CD4-positive, alpha-beta T cell treated with Interleukin-4 for 1 hour (primary cell): ENCODE measurements at regions not wholly inside any gene's neighbourhood (a gene's known extent, or its start where the extent isn't known, plus 50 kb on each side); places are given as distances from the start of the nearest gene placed in this dataset.
"Not testable (repeated sequence)": the region's sequence is repeated elsewhere in the genome, so short reads cannot be mapped to it uniquely, and the experiment has no call there.

Experiments
- DNase-seq, 2 donors: peaks; one replicate each; pipeline ENCODE4 v3.0.0-alpha.2; 2020 to 2022

DNA sequence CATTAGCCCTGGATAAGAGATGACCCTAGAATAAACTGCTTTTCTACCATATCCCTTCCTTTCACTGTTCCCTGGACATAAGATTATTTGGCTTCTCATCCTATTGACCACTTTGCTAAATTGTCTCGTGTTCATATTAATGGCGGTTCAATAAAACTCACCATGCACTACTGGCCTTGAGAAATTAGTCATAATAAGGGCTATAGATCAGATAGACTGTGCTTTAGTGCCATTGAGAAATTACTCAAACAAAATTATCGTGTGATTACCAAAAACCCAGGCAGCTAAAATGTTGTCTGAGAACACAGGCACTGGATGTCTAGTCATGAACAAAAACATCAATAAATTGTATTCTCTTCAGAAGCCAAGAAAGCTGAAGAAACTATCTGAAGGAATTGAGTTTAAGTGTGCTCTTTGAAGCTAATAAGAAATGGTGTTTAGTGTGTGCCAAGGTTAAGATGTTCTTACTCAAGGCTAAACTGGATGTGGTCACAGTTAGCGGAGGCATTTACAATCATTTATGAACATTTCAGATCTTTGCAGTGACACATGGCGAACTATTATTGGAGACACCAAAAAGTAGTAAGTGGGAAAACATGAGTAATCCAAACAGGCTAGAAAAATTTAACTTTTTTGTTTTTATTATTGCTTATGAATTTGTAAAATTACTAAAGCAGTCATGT lies 460.4 kb upstream of the RORB start:
- DNase-seq, result no peak

DNA sequence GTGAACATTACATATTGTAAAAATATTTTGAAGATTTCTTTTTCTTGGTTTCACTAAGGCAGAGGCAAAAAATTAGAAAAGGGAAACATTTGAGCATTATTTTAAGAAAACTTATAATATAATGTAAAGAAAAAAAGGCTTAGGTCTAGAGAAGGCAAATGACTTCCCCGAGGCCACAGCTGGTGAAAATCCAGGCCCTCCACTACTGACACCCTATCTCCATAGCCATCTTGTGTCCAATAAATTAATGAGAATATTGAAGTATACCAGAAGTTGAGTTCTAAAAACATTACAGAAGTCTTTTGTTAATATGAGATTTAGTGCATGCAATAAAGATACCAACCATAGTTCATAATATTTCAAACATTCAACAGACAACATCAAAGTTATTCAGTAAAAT lies 459.9 kb upstream of the RORB start:
- no peak for DNase-seq

DNA sequence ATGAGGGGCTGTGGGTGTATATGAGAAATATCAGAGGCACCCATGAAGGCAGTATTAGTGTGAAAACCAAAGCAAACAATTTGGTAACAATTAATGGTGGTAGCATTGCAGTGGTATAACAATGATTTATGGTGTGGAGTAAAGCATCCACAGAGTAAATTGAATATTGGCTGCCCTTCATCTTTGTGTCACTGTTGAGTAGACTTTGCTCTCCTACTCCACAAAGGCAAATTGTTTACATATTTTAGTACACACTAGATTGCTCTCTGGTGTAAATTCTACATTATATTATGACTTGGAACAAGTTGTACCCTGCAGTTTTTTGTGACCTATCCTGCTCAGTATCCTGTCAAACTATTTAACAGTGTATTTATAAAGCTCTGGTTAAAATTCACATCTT lies 455.5 kb upstream of the RORB start:
- no peak for DNase-seq

DNA sequence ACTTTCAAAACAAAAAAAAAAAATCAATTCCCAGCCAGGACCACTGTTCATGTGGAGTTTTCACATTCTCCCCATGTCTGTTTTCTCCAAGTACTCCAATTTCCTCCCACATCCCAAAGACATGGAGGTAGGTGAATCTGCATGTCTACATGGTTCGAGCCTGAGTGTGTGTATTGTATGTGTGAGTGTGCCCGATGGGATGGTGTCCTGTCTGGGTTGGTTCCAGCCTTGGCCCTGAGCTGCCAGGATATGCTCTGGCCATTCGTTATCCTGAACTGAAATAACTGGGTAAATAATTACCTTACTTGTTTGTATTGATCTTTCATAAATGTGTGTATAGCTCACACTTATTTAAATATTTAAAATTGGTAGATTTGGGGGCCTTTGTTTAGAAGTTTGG lies 452.3 kb upstream of the RORB start:
- DNase-seq, result no peak

DNA sequence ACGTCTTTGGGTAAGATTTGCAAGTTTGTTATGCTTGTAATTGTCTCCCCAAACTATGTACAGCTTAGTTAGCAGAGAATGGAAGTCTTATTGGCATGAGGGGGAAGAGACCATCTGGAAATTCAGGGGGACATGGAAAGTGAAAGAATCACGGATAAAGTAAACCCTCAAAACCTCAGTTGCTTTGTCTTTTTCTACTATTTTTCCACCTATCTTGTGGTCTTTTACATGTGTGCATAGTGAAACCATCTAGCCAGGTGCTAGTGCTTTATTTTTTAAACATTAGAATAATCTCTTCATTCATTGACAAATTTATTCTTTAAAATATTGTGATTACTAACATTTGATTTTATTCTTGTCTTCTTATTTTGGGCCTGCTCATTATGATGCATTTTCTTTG lies 441.1 kb upstream of the RORB start:
- no peak for DNase-seq

DNA sequence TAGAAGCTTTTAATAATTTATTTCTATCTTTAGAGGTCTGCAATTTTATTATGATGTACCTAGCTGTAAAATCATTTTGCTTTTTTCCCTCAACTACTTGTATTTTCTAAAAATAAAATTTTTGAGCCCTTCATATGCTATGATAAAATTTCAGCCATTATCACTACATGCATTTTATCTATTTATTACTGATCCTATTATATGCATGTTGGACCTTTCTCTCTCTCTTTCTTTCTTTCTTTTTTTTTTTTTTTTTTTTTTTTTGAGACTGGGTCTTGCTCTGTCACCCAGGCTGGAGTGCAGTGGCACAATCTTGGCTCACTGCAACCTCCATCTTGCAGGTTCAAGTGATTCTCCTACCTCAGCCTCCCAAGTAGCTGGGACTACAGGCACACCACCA lies 440.1 kb upstream of the RORB start:
- not testable (repeated sequence) for DNase-seq

DNA sequence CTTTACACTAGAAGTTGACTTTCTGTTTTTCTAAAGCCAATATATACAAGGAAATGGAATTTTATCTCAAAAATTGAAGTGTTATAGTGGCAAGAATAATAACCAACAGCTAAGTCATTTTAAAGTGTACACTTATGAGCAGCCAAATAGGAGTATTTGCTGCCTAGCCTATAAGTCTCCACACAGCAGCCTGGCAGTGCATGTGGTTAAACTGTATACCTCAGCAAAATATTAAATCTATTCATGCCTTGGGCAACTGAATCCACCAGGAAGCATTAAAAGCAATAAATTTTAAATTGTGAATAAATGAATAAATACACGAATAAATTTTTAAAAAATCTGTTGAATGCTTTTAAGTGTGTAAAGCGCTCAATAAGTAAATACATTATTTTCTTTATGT lies 432.4 kb upstream of the RORB start:
- DNase-seq, result no peak

DNA sequence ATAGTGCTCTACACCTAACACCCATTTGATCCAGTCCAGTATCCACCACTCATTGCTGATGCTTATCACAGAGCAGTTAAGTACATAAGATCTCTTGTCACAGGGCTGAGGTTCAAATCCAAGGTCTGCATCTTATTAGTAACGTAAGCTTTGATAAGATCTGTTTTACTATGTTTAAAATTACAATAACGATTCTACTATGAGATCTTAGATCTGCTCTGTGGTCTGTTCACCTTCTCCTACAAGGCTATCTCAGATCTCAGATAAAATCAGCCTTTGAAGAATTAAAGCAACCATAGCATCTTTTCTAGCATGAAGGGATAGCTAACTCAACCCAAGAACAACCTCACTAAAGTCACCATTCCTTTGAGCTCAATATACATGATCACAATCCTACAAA lies 431.0 kb upstream of the RORB start:
- no peak for DNase-seq

DNA sequence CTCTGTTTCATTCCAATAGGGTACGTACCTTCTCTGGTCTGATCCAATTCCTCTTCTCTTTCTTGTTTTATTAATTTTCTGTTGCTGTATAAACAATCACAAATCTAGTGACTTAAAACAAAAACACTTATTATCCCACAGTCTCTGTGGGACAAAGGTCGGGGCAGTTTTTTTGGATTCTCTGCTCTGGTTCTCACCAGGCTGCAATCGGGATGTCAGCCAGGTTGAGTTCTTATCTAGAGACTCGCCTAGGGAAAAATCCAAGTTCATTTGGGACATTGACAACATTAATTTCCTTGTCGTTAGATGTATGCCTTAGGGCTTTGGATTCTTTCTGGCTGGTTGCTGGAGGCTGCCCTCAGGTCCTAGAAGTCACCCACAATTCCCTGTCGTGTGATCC lies 430.5 kb upstream of the RORB start:
- no peak for DNase-seq

DNA sequence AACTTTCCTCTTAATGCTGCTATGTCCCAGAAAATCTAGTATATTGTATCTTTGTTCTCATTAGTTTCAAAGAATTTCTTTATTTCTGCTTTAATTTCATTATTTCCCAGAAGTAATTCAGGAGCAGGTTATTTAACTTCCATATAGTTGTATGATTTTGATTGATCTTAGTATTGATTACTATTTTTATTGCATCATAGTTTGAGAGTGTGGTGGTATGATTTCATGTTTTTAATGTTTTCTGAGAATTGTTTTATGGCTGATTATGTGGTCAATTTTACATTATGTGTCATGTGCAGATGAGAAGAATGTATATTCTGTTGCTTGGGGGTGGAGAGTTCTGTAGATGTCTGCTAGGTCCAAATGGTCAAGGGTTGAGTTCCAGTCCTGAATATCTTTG lies 425.6 kb upstream of the RORB start:
- DNase-seq, result no peak

DNA sequence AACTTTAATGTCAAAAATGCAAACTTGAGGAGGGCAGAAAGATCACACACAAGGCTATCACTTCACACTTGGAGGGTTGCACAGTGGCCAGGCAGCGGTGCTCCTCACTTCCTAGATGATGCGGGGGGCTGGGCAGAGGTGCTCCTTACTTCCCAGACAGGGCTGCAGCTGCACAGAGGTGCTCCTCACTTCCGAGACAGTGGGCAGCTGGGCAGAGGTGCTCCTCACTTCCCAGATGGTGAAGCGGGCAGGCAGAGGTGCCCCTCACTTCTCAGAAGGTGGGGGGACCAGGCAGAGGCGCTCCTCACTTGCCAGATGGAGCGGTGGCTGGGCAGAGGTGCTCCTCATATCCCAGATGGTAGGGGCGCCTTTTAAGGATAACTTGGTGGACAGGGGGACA lies 423.2 kb upstream of the RORB start:
- DNase-seq, result no peak

DNA sequence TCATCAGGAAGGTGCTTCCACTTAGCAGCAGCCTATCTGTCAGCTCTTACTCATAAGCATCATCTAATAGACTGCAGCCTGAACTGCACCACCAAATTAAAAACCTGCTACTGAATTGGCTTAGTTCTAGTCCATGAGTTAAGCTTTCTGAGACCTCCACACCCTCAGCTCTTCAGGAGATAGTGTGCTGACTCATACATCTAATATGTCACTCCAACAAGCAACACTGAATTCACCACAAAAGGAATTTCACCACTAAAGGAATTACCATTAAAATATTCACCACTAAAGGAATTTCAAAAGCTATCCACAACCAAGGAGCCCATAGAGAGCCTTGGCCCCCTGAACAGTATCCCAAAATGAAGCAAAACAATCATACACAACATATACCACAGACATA lies 418.5 kb upstream of the RORB start:
- DNase-seq, result no peak

DNA sequence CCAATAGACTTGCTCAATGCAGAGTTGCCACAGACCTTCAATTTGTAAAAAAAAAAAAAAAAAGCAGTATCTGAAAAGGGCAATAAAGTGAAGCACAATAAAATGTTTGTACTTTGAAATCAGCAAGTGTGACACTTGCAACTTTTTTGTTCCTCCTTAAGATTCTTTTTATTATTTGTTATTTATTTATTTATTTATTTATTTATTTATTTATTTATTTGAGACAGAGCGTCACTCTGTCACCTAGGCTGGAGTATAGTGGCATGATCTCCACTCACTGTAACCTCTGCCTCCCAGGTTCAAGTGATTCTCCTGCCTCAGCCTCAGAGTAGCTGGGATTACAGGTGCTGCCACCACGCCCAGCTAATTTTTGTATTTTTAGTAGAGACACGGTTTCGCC lies 416.5 kb upstream of the RORB start:
- not testable (repeated sequence) for DNase-seq

DNA sequence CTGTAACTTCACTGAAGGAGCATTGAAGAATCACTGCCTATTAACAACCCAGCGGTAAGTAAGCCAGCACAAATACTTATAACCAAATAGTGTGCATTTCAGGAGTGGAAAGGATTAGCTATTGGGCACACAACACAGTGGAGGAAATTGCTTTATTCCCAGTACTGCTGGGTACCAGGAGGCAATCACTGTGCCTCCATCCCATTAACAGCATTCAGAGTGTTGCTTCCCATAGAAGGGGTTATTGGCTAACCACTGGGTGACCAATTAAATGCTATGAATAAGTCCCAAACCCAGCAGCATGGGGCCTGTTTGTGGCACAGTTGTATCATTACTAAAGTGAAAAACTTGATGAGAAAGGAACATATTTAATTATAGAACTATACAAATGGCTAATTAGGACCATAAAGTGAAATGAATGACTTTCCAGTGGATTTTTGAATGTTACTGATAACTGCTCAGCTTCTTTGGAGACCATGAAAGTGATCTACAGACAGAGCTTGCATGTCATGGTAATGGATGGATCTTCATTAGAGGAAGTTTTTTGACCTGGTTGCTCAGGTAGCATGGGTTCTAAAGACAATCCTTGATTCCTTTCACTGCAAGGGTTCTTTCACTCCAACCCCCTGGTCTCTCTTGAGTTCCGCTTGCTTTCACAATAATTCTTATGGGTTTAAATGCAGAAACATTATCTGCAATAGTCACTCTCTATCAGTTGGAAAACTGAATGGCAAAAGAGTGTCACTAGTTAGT lies 413.3 kb upstream of the RORB start:
- DNase-seq, result no peak

DNA sequence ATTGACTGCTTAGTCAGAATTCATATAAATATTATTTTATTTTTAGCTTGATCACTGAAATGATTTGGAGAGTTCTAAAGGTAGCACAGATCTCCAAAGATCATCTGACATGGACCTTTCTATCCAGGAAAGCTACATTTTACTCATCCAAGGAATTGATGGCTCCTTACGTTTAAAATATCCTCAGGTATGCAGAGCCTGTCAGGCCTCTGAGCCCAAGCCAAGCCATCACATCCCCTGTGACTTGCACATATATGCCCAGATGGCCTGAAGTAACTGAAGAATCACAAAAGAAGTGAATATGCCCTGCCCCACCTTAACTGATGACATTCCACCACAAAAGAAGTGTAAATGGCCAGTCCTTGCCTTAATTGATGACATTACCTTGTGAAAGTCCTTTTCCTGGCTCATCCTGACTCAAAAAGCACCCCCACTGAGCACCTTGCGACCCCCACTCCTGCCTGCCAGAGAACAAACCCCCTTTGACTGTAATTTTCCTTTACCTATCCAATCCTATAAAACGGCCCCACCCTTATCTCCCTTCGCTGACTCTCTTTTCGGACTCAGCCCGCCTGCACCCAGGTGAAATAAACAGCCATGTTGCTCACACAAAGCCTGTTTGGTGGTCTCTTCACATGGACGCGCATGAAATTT lies 411.6 kb upstream of the RORB start:
- DNase-seq, result not testable (repeated sequence)

DNA sequence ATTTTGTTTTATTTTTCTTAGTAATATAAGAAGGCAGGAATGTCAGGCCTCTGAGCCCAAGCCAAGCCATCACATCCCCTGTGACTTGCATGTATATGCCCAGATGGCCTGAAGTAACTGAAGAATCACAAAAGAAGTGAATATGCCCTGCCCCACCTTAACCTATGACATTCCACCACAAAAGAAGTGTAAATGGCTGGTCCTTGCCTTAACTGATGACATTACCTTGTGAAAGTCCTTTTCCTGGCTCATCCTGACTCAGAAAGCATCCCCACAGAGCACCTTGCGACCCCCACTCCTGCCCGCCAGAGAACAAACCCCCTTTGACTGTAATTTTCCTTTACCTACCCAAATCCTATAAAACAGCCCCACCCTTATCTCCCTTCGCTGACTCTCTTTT lies 406.2 kb upstream of the RORB start:
- not testable (repeated sequence) for DNase-seq

DNA sequence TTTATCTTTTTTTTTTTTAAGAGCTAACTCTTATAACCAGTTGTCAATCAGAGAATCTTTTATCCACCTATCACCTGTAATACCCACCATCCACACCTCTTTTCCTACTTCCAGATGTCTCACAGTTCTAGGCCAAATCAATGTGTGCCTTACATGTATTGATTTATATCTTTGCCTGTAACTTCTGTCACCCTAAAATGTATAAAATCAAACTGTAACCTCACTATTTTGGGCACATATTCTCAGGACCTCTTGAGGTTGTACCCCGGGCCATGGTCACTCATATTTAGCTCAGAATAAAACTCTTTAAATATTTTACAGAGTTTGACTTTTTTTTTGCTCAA lies 404.7 kb upstream of the RORB start:
- DNase-seq, result no peak

DNA sequence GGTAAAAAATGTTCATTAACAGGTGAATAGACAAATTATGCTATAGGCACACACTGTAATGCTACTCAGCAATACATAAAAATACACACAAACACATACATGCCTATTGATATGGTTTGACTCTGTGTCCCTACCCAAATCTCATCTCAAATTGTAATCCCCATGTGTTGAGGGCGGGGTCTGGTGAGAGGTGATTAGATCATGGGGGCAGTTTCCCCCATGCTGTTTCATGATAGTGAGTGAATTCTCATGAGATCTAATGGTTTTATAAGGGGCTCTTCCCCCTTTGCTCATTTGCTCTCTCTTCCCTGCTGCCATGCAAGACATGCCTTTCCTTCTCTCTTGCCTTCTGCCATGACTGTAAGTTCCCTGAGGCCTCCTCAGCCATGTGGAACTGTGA lies 403.1 kb upstream of the RORB start:
- DNase-seq, result not testable (repeated sequence)

DNA sequence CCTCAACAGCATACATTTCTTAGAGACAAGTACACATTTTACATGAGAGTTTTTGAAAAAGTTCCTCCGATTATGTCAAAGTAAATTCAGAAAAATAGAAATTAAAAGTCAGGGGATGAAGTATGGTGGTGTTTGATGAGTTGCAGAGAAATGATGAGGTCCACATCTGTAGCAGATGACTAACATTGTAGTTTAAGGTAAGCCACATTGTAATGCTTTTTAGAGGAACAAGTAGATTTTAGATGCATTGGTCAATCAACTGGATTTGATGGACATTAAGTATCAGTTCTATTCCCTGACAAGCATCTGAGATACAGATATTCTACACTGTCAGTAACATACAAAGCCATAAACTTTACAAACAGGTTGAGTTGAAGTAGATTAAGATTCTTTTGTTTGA lies 402.4 kb upstream of the RORB start:
- DNase-seq, result no peak

DNA sequence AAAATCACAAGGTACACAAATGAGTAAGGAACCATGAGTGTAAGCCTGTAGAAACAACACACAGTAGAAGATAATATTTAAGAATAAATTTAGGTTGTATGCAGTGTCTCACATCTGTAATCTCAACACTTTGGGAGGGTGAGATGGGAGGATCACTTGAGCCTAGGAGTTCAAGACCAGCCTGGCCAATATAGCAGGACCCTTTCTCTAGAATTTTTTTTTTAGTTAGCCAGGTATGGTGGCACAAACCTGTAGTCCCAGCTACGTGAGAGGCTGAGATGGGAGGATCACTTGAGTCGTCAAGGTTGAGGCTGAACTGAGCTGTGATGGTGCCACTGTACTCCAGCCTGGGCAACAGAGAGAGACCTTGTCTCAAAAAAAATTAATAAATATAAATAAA lies 401.2 kb upstream of the RORB start:
- DNase-seq, result no peak

DNA sequence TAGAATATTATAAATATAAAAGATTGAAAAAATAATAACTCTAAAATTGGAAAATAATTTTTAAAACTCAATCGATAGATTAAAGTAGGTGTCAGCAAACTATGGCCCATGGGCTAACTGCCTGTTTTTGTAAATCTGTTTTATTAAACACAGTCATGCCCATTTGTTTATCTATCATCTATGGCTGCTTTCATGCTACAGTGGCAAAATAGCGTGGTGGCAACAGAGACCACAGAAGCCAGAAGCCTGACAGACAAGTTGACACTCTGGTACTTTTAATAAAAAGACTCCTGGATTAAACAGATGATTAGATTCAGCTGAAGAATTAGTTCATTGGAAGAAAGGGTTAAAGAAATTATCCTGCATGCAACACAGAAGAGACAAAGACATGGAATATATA lies 400.7 kb upstream of the RORB start:
- no peak for DNase-seq

DNA sequence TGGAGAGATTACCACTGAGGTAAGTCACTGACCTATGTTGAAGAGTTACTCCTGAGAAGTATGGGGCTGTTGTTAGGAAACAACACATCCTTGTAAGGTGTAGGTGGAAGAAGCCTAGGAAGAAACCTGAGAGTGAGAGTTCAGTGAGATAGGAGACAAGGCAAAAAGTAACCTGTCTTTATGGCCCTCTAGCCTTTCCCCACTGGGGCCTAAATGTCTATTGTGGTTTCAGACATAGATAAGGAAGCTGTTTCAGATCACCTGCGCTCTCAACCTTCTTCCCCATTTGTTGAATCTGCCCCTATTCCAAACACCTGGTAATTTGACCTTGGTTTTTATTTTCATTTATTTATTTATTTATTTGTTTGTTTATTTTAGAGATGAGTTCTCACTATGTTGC lies 397.1 kb upstream of the RORB start:
- DNase-seq, result no peak

DNA sequence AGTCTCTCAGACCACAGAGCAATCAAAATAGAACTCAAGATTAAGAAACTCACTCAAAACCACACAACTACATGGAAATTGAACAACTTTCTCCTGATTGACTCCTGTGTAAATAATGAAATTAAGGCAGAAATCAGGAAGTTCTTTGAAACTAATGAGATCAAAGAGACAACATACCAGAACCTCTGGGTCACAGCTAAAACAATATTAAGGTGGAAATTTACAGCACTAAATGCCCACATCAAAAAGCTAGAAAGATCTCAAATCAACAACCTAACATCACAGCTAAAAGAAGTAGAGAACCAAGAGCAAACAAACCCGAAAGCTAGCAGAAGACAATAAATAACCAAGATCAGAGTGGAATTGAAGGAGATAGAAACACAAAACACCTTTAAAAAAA lies 395.0 kb upstream of the RORB start:
- not testable (repeated sequence) for DNase-seq

DNA sequence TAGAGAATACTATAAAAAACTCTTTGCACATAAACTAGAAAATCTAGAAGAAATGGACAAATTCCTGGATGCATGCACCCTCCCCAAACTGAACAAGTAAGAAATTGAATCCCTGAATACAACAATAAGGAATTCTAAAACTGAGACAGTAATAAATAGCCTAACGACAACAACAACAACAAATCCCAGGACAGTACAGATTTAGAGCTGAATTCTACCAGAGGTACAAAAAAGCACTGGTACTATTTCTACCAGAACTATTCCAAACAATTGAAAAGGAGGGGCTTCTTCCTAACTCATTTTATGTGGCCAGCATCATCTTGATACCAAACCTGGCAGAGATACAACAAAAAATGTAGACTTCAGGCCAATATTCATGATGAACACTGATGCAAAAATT lies 394.4 kb upstream of the RORB start:
- DNase-seq, result no peak

DNA sequence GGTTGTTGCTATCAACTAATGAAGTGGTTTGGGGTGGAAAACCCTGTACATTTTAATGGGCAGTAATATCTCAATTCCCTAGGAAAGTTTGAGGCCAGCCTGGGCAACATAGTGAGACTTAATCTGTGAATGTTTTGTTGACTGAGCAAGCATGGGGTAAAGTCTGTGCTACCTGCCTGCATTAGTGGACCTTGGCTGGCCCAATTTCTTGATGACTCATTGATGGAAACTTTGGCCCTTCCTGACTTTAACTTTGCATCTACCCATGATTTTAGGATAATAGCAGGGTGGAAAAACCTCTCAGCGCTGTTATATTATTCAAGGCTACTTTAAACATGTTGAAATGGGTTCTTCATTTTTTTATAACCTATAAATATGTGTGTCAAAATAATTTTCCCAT lies 389.4 kb upstream of the RORB start:
- no peak for DNase-seq
